Skeletal muscle satellite cell (primary cell): ENCODE measurements at regions not wholly inside any gene's neighbourhood (a gene's known extent, or its start where the extent isn't known, plus 50 kb on each side); places are given as distances from the start of the nearest gene placed in this dataset.
"Not testable (repeated sequence)": the region's sequence is repeated elsewhere in the genome, so short reads cannot be mapped to it uniquely, and the experiment has no call there.

ENCODE experiments used
- H3K27me3 ChIP-seq: 2 replicates; pipeline ENCODE4 v1.7.0; 2013; ENCODE audit warnings: low read length; ENCODE audit not compliant: control insufficient read depth, insufficient read depth
- H3K36me3 ChIP-seq: 2 replicates; pipeline ENCODE4 v1.7.0; 2013; ENCODE audit warnings: mild to moderate bottlenecking, control low read depth, low read length; ENCODE audit not compliant: insufficient read depth
- H3K4me1 ChIP-seq: 2 replicates; pipeline ENCODE4 v1.7.0; 2013; ENCODE audit warnings: low read length; ENCODE audit not compliant: control insufficient read depth, insufficient read depth
- H3K4me2 ChIP-seq: 2 replicates; pipeline ENCODE4 v1.7.0; 2013; ENCODE audit warnings: mild to moderate bottlenecking, low read length
- H3K4me3 ChIP-seq: 2 replicates; pipeline ENCODE4 v1.7.0; 2013; ENCODE audit warnings: low read length
- H3K9ac ChIP-seq: 2 replicates; pipeline ENCODE4 v1.7.0; 2013; ENCODE audit warnings: mild to moderate bottlenecking, low read depth, low read length, moderate library complexity
- H3K9me3 ChIP-seq: replicated peaks from 2 replicates; pipeline ENCODE4 v1.7.0; 2013; ENCODE audit warnings: mild to moderate bottlenecking, control low read depth, low read length

DNA sequence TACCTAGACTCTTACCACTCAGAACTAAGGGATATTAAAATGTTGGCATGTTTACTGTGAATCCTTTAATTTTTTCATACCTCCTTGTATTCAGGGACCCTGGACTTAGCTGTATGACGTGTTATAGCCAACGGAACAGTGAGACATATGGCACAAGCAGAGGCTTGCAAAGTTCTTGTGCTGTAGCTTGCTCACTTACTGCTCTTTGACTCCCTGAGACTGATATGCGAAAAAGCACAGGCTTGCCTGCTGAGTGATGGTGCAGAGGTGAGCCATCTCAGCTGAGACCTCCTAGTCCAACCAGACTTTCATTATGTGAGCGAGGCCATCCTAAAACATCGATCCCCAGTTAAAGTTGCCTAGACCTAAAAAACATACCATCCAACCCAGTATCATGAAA, 811.0 kb downstream of the METTL15 start:
- H3K9ac ChIP-seq = no peak overlapping the region
- no peak overlapping the region for H3K4me2 ChIP-seq
- H3K36me3 ChIP-seq = no peaks in the 10 kb centered on the region
- H3K4me1 ChIP-seq = no peaks in the 10 kb centered on the region
- no peaks in the 10 kb centered on the region for H3K27me3 ChIP-seq
- H3K4me3 ChIP-seq = no peak overlapping the region
- H3K9me3 ChIP-seq = no peaks in the 10 kb centered on the region

DNA sequence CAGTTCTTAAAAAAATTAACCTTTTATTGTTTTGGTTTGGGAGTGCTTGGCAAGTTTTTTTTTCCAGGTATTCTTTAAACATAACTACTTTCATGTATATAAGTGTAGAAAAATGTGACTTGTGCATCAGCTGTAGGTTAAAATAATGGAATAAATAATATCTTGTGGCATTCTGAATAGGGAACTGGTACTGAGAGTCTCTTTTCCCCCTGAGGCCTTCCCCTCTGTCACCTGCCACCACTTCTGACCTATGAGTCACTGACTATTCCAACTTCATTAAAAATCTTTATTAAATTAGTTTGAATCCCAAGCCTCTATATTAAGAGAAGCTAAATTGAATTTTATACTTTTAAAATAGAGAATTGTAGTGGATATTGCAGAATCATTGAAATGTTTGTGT, 805.7 kb downstream of the METTL15 start:
- Histone ChIP-seq H3K9me3 (no peaks in the 10 kb centered on the region), H3K4me1 (no peaks in the 10 kb centered on the region), H3K36me3 (no peaks in the 10 kb centered on the region), H3K9ac (no peak overlapping the region), H3K4me3 (no peak overlapping the region), H3K4me2 (no peak overlapping the region), H3K27me3 (no peaks in the 10 kb centered on the region)

DNA sequence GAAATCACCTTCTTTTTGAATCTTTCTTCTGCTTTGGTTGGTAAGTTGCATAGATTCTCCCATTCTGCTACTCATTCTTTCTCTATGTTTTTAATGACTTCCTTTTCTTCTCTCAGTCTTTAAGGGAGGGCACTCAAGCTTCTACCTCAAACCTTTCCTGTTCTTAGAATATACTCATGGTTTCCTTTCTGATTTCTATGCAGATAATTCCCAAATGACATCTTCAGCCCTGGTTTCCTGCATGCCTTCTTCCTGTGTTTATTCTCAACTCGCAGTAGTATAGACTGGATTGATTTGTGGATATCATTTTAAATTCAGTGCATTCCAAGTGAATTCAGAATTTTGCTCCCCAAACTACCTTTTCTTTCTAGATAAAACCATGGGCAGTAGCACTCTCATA, 803.6 kb downstream of the METTL15 start:
- Histone ChIP-seq H3K4me2 (no peak overlapping the region), H3K9ac (no peak overlapping the region), H3K4me1 (no peaks in the 10 kb centered on the region), H3K9me3 (no peaks in the 10 kb centered on the region), H3K4me3 (no peak overlapping the region), H3K27me3 (no peaks in the 10 kb centered on the region), H3K36me3 (no peaks in the 10 kb centered on the region)

DNA sequence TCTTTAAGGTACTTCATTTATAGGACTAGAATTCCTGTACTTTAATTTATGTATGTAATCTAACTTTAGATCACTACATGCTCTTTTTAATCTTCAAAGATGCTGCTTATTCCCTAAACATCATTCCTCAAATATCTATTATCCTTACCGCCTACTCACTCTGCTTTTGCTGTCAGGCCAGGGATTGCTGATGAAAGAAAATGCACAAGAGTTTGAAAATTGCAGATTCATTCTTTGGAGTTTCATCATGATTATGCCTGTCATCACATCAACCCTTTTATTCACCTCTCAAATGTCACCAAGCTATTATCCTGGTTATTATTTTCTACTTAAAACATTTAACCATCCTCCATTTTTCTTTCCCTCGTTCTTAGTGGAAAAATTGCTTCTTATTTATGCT, 802.7 kb downstream of the METTL15 start:
- H3K4me2 ChIP-seq = no peak overlapping the region
- no peaks in the 10 kb centered on the region for H3K9me3 ChIP-seq
- no peaks in the 10 kb centered on the region for H3K4me1 ChIP-seq
- H3K27me3 ChIP-seq = no peaks in the 10 kb centered on the region
- H3K9ac ChIP-seq = no peak overlapping the region
- H3K4me3 ChIP-seq = no peak overlapping the region
- no peaks in the 10 kb centered on the region for H3K36me3 ChIP-seq

DNA sequence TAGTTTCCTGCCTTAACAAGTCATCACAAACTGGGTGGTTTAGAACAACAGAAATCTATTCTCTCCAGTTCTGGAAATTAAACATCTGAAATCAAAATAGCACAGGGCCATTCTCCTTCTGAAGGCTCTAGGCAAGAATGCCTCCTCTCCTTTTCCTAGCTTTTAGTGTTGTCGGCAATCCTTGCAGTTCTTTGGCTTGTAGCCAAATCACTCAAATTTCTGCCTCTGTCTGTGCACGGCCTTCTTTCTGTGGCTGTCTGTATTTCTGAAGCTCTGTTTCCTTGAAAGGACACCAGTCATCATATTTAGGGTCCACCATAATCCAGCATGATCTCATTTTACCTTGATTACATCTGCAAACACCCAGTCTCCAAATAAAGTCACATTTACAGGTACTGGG, 795.5 kb downstream of the METTL15 start:
- H3K4me3 ChIP-seq = no peak overlapping the region
- H3K27me3 ChIP-seq = no peaks in the 10 kb centered on the region
- H3K9ac ChIP-seq = no peak overlapping the region
- H3K9me3 ChIP-seq = no peaks in the 10 kb centered on the region
- H3K4me2 ChIP-seq = no peak overlapping the region
- H3K36me3 ChIP-seq = no peaks in the 10 kb centered on the region
- no peaks in the 10 kb centered on the region for H3K4me1 ChIP-seq

DNA sequence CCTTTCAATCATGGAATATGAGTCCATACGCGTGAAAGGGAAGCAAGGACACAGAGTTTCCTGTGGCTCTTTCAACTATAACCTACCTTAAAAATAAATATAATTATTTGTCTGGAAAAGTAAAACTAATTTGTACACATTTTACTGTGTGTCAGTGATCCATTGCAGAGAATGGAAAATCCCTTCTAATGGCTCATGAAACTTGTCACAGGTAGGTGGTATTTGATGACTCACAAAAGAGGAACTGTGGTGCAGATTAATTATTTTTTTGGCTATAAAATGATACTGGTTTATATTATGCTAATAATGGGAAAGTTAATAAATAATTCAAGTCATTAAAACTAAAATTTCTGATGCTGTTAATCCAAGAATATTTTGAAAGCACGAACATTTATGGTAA, 792.2 kb downstream of the METTL15 start:
- no peak overlapping the region for H3K4me3 ChIP-seq

DNA sequence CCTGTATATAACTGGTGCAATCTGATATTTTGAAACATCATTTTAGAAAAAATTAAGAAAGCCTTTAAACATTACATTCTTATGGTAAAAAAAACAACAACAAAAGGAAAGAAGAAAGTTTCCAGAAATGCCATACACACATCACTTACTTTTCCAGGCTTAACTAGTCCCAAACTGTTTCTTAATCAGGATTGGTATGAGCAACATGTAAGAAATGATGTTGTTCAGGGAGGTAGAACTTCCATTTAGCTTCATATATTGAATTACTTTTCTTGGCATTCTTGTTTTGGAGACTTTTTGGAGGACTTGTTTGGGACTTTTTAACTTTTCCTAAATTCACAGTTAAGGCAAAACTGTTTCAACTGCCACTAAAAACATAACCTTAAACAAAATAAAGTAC, 791.5 kb downstream of the METTL15 start:
- no peaks in the 10 kb centered on the region for H3K4me1 ChIP-seq
- H3K9me3 ChIP-seq = no peaks in the 10 kb centered on the region
- H3K36me3 ChIP-seq = no peaks in the 10 kb centered on the region
- H3K4me3 ChIP-seq = no peak overlapping the region
- no peak overlapping the region for H3K9ac ChIP-seq
- H3K27me3 ChIP-seq = no peaks in the 10 kb centered on the region
- no peak overlapping the region for H3K4me2 ChIP-seq

More for the DNA sequence above, 792.2 kb downstream of the METTL15 start:
- H3K27me3 ChIP-seq = no peaks in the 10 kb centered on the region
- no peak overlapping the region for H3K4me2 ChIP-seq
- no peaks in the 10 kb centered on the region for H3K4me1 ChIP-seq
- H3K36me3 ChIP-seq = no peaks in the 10 kb centered on the region
- H3K9me3 ChIP-seq = no peaks in the 10 kb centered on the region
- H3K9ac ChIP-seq = no peak overlapping the region

DNA sequence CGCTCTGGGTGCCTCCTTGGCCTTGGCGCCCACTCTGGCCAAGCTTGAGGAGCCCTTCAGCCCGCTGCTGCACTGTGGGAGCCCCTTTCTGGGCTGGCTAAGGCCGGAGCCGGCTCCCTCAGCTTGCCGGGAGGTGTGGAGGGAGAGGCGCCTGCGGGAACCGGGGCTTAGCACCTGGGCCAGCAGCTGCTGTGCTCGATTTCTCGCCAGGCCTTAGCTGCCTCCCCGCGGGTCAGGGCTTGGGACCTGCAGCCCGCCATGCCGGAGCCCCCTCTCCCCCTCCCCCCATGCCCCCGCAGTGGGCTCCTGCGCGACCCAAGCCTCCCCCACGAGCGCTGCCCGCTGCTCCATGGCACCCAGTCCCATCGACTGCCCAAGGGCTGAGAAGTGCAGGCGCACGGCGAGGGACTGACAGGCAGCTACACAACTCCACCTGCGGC, 782.4 kb downstream of the METTL15 start:
- not testable (repeated sequence) for H3K4me1 ChIP-seq, H3K36me3 ChIP-seq, H3K4me3 ChIP-seq, H3K27me3 ChIP-seq, H3K9ac ChIP-seq, H3K4me2 ChIP-seq, H3K9me3 ChIP-seq

DNA sequence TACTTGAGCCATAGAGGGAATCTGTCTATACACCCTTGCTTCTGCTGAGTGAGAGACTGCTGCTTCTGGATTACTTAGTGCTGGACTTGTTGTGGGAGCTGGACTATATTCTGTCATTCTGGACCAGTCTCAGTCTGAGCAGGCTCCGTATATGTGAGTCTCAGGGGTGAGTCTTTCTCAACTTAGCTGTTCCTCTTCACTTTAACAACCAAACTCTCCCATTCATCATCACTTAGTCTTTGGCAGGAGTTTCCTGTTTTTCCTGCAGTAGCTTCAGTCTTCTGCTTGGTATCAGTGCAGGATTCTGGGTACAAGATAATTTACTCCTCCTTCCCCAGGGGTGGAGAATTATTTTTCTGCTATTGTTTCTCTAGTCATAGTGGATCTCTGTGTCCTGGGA, 779.5 kb downstream of the METTL15 start:
- Histone ChIP-seq H3K27me3 (no peaks in the 10 kb centered on the region), H3K4me2 (no peak overlapping the region), H3K9ac (no peak overlapping the region), H3K9me3 (no peaks in the 10 kb centered on the region), H3K4me1 (no peaks in the 10 kb centered on the region), H3K36me3 (no peaks in the 10 kb centered on the region), H3K4me3 (no peak overlapping the region)

DNA sequence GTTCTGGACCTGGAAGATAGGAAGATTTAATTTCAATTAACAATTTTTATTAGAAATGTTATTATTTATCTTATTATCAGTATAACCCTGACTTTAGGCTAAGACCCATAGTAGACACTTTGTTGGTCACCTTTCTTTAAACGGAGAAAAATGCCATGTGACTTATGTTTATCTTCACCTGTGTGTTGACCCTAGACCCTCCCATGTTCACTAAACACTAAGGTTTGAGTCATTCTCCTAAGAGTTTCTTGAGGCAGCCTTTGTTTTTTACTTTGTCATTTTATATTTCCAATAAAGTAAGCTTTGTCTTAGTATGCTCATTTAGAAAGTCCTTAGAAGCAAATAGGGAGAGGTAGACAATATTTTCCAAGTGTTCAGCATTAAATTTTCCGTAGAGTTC, 771.7 kb downstream of the METTL15 start:
- Histone ChIP-seq H3K9me3 (no peaks in the 10 kb centered on the region), H3K4me2 (no peak overlapping the region), H3K4me1 (peaks cover 7% of the 10 kb centered on the region), H3K9ac (no peak overlapping the region), H3K27me3 (no peaks in the 10 kb centered on the region), H3K4me3 (no peak overlapping the region), H3K36me3 (no peaks in the 10 kb centered on the region)

DNA sequence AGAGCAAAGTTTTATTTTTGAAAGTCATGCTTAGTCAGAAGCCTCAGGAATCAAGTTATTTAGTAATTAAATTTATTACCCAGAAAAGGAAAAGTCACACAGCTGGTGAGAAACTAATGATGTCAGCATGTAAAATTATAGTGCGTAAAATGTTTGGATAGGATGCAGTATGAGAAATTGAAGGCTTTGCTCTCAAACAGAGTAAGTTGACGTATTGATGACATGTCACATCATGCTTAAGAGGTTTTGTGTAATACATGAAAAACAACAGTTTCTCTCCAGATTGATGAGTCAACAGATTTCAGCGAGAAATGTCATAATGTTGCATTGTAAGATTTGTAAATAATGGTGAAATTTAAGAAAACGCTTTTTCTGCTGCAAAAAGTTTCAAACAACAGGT, 769.8 kb downstream of the METTL15 start:
- H3K27me3 ChIP-seq = no peaks in the 10 kb centered on the region
- H3K4me3 ChIP-seq = no peak overlapping the region
- no peak overlapping the region for H3K4me2 ChIP-seq
- no peak overlapping the region for H3K9ac ChIP-seq
- H3K36me3 ChIP-seq = no peaks in the 10 kb centered on the region
- peaks cover 7% of the 10 kb centered on the region for H3K4me1 ChIP-seq
- no peaks in the 10 kb centered on the region for H3K9me3 ChIP-seq

DNA sequence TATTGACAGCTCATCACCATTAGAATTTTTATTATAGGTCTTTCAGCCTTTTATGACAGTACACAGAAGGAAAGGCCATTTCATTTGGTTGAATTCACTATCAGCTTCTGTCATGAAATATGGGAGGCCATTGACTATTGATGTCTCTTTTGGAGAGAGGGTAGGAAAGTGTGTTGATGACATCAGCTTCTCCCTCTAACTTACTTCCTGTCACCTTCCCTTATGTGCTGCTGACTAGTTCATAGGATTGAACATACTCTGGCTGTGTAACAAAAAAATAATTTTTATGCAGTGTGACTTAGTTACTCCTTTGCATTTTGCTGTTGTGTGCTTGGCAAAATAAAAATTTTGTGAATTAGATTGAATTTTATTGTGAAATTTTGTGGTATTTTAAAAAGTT, 769.2 kb downstream of the METTL15 start:
- Histone ChIP-seq H3K4me3 (no peak overlapping the region), H3K4me2 (no peak overlapping the region), H3K4me1 (peaks cover 7% of the 10 kb centered on the region), H3K9ac (no peak overlapping the region), H3K9me3 (no peaks in the 10 kb centered on the region), H3K36me3 (no peaks in the 10 kb centered on the region), H3K27me3 (no peaks in the 10 kb centered on the region)
